GM19099 (cell line): ENCODE measurements at regions not wholly inside any gene's neighbourhood (a gene's known extent, or its start where the extent isn't known, plus 50 kb on each side); places are given as distances from the start of the nearest gene placed in this dataset.

Experiments
- POLR2A ChIP-seq: IDR thresholded peaks from 3 replicates; pipeline ENCODE4 v1.6.1; 2011; ENCODE audit warnings: low read depth; ENCODE audit not compliant: insufficient read length; ENCODE audit errors: extremely low read depth

GRCh38 chr2:58970365-58970764 is 729.2 kb upstream of the FANCL start:
- TF ChIP-seq POLR2A: no peak

GRCh38 chr2:58968885-58969284 is 727.8 kb upstream of the FANCL start:
- no peak for TF ChIP-seq POLR2A

GRCh38 chr2:58967736-58968135 is 726.6 kb upstream of the FANCL start:
- no peak for TF ChIP-seq POLR2A

- TF ChIP-seq POLR2A: no peak
Observed at GRCh38 chr2:58965602-58966001, 724.5 kb upstream of the FANCL start.

- TF ChIP-seq POLR2A: no peak
Observed at GRCh38 chr2:58959996-58960395, 718.9 kb upstream of the FANCL start.

- TF ChIP-seq POLR2A: no peak
Observed at GRCh38 chr2:58957188-58957840, 716.2 kb upstream of the FANCL start.

GRCh38 chr2:58954880-58955385 is 713.8 kb upstream of the FANCL start:
- no peak for TF ChIP-seq POLR2A

- no peak for TF ChIP-seq POLR2A
Observed at GRCh38 chr2:58951722-58952121, 710.6 kb upstream of the FANCL start.

GRCh38 chr2:58950795-58951462 is 709.8 kb upstream of the FANCL start:
- TF ChIP-seq POLR2A: no peak

GRCh38 chr2:58939388-58939787 is 698.3 kb upstream of the FANCL start:
- no peak for TF ChIP-seq POLR2A

- no peak for TF ChIP-seq POLR2A
Observed at GRCh38 chr2:58938988-58939387, 697.9 kb upstream of the FANCL start.

GRCh38 chr2:58932801-58933200 is 691.7 kb upstream of the FANCL start:
- no peak for TF ChIP-seq POLR2A

GRCh38 chr2:58930537-58930936 is 689.4 kb upstream of the FANCL start:
- TF ChIP-seq POLR2A: no peak

- no peak for TF ChIP-seq POLR2A
Observed at GRCh38 chr2:58928973-58929372, 687.8 kb upstream of the FANCL start.

- no peak for TF ChIP-seq POLR2A
Observed at GRCh38 chr2:58928391-58928790, 687.3 kb upstream of the FANCL start.

- no peak for TF ChIP-seq POLR2A
Observed at GRCh38 chr2:58926112-58926511, 685.0 kb upstream of the FANCL start.

- no peak for TF ChIP-seq POLR2A
Observed at GRCh38 chr2:58925676-58926081, 684.6 kb upstream of the FANCL start.

- no peak for TF ChIP-seq POLR2A
Observed at GRCh38 chr2:58923869-58924268, 682.7 kb upstream of the FANCL start.
